GM23248 (cell line): ENCODE measurements at regions not wholly inside any gene's neighbourhood (a gene's known extent, or its start where the extent isn't known, plus 50 kb on each side); places are given as distances from the start of the nearest gene placed in this dataset.

Experiments
- EZH2 ChIP-seq: fragments of 200-600 bp; sonication (generic); IDR thresholded peaks from 2 replicates; pipeline ENCODE4 v1.6.1; 2018; ENCODE audit warnings: antibody characterized with exemption, mild to moderate bottlenecking; ENCODE audit not compliant: insufficient read depth, poor library complexity, severe bottlenecking
- EZH2phosphoT487 ChIP-seq: fragments of 200-600 bp; sonication (generic); IDR thresholded peaks from 2 replicates; pipeline ENCODE4 v1.6.1; 2018; ENCODE audit warnings: antibody characterized with exemption, moderate library complexity, mild to moderate bottlenecking, low read depth; ENCODE audit not compliant: insufficient read depth

DNA sequence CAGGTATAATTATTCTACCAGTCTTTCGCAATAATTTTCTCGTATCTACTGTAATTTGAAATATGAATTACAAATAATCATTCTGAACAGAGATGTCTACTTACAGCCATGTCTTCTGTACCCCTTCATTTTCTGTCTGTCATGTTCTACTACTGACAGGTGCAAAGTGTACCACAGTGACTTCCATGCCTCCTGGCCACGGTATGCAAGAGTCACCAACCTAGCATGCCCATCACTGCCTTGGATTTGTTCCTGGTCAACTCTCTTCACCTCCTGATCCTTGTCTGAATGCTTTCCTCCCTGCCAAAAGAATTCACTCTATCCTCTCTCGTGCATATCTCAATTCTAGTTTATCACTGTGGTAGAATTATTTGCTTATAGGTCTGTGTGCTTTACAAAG is 755.4 kb downstream of the KCNJ2 start:
- TF ChIP-seq EZH2 (no peak), EZH2phosphoT487 (no peak)
